ENCODE measurements at regions not wholly inside any gene's neighbourhood (a gene's known extent, or its start where the extent isn't known, plus 50 kb on each side); places are given as distances from the start of the nearest gene placed in this dataset.

DNA sequence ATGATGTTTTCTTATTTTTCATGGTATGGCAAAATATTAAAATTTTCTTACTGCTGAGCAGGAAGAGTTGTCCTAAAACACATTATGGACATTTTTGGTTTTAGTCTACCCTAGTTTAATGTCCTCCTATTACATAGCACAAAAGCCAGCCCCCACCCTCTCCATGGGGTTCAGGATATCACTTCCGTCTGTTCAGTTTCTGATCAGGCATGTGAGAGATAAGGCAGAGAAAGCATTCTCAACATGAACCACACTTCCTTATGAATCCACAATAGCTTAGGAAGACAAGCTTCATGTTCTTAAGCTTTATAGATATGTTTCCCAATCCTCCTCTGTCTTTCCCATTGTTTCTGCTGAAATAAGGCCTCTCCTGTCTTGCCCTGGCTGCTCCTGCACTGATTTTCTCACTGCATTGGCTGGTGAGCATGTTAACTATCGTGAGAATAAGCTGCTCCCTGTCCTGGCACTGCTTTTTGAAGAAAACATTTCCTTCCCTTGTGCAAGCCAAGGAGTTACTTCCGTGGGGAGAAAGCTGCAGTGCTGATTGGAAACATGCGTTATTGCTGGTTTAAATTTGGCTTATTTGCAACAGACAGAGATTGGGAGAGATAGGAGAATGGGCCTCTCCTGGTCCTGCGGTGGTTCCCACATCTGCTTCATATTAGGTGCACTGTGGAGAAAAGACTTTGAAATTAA lies 260.3 kb upstream of the RPS23 start:
- POLR2A ChIA-PET (ENCODE audit: partially characterized antibody) = no interaction called here
- TF ChIP-seq ZNF274 (IDR thresholded peaks at IDR 0.05; ENCODE audit: borderline replicate concordance, extremely low read depth, low read length) (no peak), BCL11A (IDR thresholded peaks at IDR 0.05; ENCODE audit: low read depth in 2 of 2, low read length in 2 of 2) (no peak), KDM4A (IDR thresholded peaks at IDR 0.05; ENCODE audit: low read depth, low read length, severe bottlenecking) (no peak), BRCA1 (IDR thresholded peaks at IDR 0.05; ENCODE audit: low read depth, low read length) (no peak), TAF1 (IDR thresholded peaks at IDR 0.05; ENCODE audit: low read depth, low read length) (no peak), KDM5A (IDR thresholded peaks at IDR 0.05; ENCODE audit: low read length) (no peak), RAD21 (IDR thresholded peaks at IDR 0.05 in 1 of 2, conservative IDR thresholded peaks at IDR 0.05 in 1 of 2; ENCODE audit: low read depth in 2 of 2, low read length in 2 of 2) (no peak)
- TF ChIP-seq, protein P1, sequence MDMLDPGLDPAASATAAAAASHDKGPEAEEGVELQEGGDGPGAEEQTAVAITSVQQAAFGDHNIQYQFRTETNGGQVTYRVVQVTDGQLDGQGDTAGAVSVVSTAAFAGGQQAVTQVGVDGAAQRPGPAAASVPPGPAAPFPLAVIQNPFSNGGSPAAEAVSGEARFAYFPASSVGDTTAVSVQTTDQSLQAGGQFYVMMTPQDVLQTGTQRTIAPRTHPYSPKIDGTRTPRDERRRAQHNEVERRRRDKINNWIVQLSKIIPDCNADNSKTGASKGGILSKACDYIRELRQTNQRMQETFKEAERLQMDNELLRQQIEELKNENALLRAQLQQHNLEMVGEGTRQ (IDR thresholded peaks at IDR 0.05; ENCODE audit: low read length) = no peak
- TF ChIP-seq, protein P2, sequence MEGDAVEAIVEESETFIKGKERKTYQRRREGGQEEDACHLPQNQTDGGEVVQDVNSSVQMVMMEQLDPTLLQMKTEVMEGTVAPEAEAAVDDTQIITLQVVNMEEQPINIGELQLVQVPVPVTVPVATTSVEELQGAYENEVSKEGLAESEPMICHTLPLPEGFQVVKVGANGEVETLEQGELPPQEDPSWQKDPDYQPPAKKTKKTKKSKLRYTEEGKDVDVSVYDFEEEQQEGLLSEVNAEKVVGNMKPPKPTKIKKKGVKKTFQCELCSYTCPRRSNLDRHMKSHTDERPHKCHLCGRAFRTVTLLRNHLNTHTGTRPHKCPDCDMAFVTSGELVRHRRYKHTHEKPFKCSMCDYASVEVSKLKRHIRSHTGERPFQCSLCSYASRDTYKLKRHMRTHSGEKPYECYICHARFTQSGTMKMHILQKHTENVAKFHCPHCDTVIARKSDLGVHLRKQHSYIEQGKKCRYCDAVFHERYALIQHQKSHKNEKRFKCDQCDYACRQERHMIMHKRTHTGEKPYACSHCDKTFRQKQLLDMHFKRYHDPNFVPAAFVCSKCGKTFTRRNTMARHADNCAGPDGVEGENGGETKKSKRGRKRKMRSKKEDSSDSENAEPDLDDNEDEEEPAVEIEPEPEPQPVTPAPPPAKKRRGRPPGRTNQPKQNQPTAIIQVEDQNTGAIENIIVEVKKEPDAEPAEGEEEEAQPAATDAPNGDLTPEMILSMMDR (IDR thresholded peaks at IDR 0.05; ENCODE audit: control extremely low read depth in 1 of 3, insufficient read depth in 1 of 3, low read depth in 1 of 3, low read length in 3 of 3) = no peak

More for the DNA sequence above, 260.3 kb upstream of the RPS23 start:
- no peak overlapping the region for H3K14ac ChIP-seq (ENCODE audit: insufficient read length)
- no peak overlapping the region for H4K5ac ChIP-seq (ENCODE audit: insufficient read length, low read depth, low read length)
- H2BK120ac ChIP-seq (replicated peaks; ENCODE audit: low read depth, low read length) = no peak overlapping the region
- no peak overlapping the region for H2BK5ac ChIP-seq (ENCODE audit: low read depth, low read length)
- H3K79me2 ChIP-seq (ENCODE audit: control insufficient read depth in 1 of 2, insufficient read depth in 2 of 2, low read length in 2 of 2) = no peaks in the 10 kb centered on the region
- no peaks in the 10 kb centered on the region for H3K79me1 ChIP-seq (ENCODE audit: low read depth, low read length)
- H3K4me2 ChIP-seq (ENCODE audit: insufficient read depth in 1 of 2, low read depth in 2 of 2, low read length in 2 of 2) = no peak overlapping the region
- H2BK15ac ChIP-seq (ENCODE audit: low read length) = no peak overlapping the region
- no peak overlapping the region for H2BK20ac ChIP-seq (ENCODE audit: low read length)
- H4K8ac ChIP-seq (ENCODE audit: extremely low read depth, insufficient read depth, low read length) = no peak overlapping the region
- H3K4ac ChIP-seq (replicated peaks; ENCODE audit: insufficient read length, low read depth, low read length) = no peak overlapping the region
- no peak overlapping the region for H3K9ac ChIP-seq (replicated peaks in 1 of 4; ENCODE audit: extremely low read depth in 1 of 4, low read depth in 3 of 4, low read length in 3 of 4)
- peaks cover under 1 to 5% of the 10 kb centered on the region in 2 experiments; a peak in 2 of 4 replicates for H3K9me3 ChIP-seq (ENCODE audit: insufficient read depth in 2 of 2, low read depth in 1 of 2, low read length in 1 of 2)
- DNase-seq (ENCODE audit: low read depth in 1 of 2, low spot score in 2 of 2) (no peak), FAIRE-seq (no peak)
- H3K18ac ChIP-seq (ENCODE audit: extremely low read depth, low read length) = no peak overlapping the region
- no peak overlapping the region for H2AK5ac ChIP-seq (ENCODE audit: low read depth, low read length)
- H3K23me2 ChIP-seq (ENCODE audit: low read depth, low read length) = no peaks in the 10 kb centered on the region
- WGBS, 2 experiments (ENCODE audit: extremely low coverage in 1 of 2, insufficient coverage in 1 of 2, insufficient read length in 1 of 2, insufficient replicate concordance in 2 of 2, low coverage in 1 of 2, low lambda C conversion rate in 2 of 2, missing lambda C conversion rate in 1 of 2) = 81% methylated on average over 5 of the region's 5 CpGs; no CpG with 5 or more reads in 1 of the 2 experiments
- H4K20me1 ChIP-seq (replicated peaks in 1 of 2; ENCODE audit: control insufficient read depth in 1 of 2, insufficient read depth in 2 of 2, low read length in 2 of 2) = no peaks in the 10 kb centered on the region
- H3K27me3 ChIP-seq (replicated peaks in 1 of 4; ENCODE audit: control insufficient read depth in 3 of 4, extremely low read depth in 1 of 4, insufficient read depth in 3 of 4, low read length in 3 of 4) = no peaks in the 10 kb centered on the region
- H3K27ac ChIP-seq (ENCODE audit: low read depth, low read length) = no peak overlapping the region
- no peak overlapping the region for H4K91ac ChIP-seq (replicated peaks; ENCODE audit: insufficient read length, low read length)
- no peak overlapping the region for H2AFZ ChIP-seq (ENCODE audit: low read length)
- no peak overlapping the region for H3K56ac ChIP-seq (replicated peaks; ENCODE audit: insufficient read length, low read depth, low read length)
- H3K23ac ChIP-seq (ENCODE audit: insufficient read length) = no peak overlapping the region
- no peak overlapping the region for H3K4me3 ChIP-seq (ENCODE audit: extremely low read depth in 1 of 4, insufficient read depth in 2 of 4, low read depth in 3 of 4, low read length in 4 of 4)
- no peaks in the 10 kb centered on the region for H3K4me1 ChIP-seq (replicated peaks in 1 of 4; ENCODE audit: control insufficient read depth in 3 of 4, insufficient read depth in 4 of 4, low read length in 3 of 4)
- no peak overlapping the region for H2BK12ac ChIP-seq (ENCODE audit: low read depth, low read length)
- peaks cover 0 to 4% (median under 1%) of the 10 kb centered on the region in 4 experiments; a peak in 3 of 8 replicates for H3K36me3 ChIP-seq (ENCODE audit: control insufficient read depth in 2 of 4, insufficient read depth in 4 of 4, low read length in 3 of 4)
- CTCF ChIA-PET (ENCODE audit: partially characterized antibody) = interaction anchor here (1.3 kb wide), 1 partner anchor 44 kb away, joined by 3 read pairs; no protein-coding TSS in a partner anchor

Measured in H1 (cell line).